HCT116 (cell line): ENCODE measurements at regions not wholly inside any gene's neighbourhood (a gene's known extent, or its start where the extent isn't known, plus 50 kb on each side); places are given as distances from the start of the nearest gene placed in this dataset.

ENCODE experiments used
- EZH2phosphoT487 ChIP-seq: fragments of 200-600 bp; IDR thresholded peaks from 2 replicates; pipeline ENCODE4 v1.6.1; 2018; ENCODE audit warnings: antibody characterized with exemption, borderline replicate concordance
- JUND ChIP-seq: IDR thresholded peaks from 2 replicates; pipeline ENCODE4 v1.6.1; 2012
- POLR2A ChIP-seq: IDR thresholded peaks from 2 replicates; pipeline ENCODE4 v1.7.0; 2011; ENCODE audit warnings: borderline replicate concordance; ENCODE audit not compliant: insufficient read depth, insufficient read length; ENCODE audit errors: extremely low read depth
- POLR2AphosphoS5 ChIP-seq: IDR thresholded peaks from 2 replicates; pipeline ENCODE4 v1.6.1; 2011; ENCODE audit warnings: mild to moderate bottlenecking, low read depth, low read length, moderate library complexity
- TCF7L2 ChIP-seq: IDR thresholded peaks from 2 replicates; pipeline ENCODE4 v1.7.0; 2011; ENCODE audit warnings: borderline replicate concordance, inconsistent platforms; ENCODE audit not compliant: insufficient read depth, insufficient read length; ENCODE audit errors: extremely low read depth
- ZNF274 ChIP-seq: fragments of 200-500 bp; sonication (Bioruptor generic); IDR thresholded peaks from 2 replicates; pipeline ENCODE4 v1.6.1; 2014; ENCODE audit warnings: mild to moderate bottlenecking, low read depth, low read length, inconsistent platforms
- TF ChIP-seq, protein P1 (sequence below): IDR thresholded peaks from 2 replicates; pipeline ENCODE4 v1.6.1; 2012
- TF ChIP-seq, protein P2 (sequence below), 3 experiments: fragments of 200-600 bp in 1 of 3; sonication (generic) in 1 of 3; IDR thresholded peaks in 2 of 3; conservative IDR thresholded peaks in 1 of 3; 2 replicates each; pipeline ENCODE4 v1.5.1; 2012 to 2017; ENCODE audit warnings: low read depth in 2 of 3, low read length in 2 of 3, antibody characterized with exemption in 1 of 3, borderline replicate concordance in 1 of 3, control low read depth in 1 of 3, mild to moderate bottlenecking in 1 of 3, mixed read lengths in 1 of 3, mixed run types in 1 of 3, moderate library complexity in 1 of 3; ENCODE audit not compliant: insufficient read depth in 1 of 3

DNA sequence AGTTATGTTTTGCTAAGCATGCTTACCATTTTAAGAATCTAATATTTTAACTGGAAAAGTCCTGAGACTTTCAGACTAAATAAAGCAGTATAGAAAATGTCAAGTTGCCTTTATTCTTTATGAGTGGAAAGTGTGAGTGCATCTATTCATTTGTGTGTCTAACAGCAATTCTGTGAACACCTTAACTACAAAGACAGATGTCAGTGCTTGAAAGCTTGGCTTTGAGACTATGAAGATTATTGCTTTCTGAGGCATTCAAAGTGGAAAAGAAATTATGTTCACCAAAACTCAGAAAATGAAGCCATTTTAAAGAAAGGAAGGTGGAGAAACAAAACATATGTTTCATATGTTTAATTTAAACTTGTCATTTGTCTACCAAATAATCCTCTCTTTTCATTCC is 294.5 kb upstream of the SEMA3C start:
- TF ChIP-seq TCF7L2: no peak
- TF ChIP-seq, protein P1, sequence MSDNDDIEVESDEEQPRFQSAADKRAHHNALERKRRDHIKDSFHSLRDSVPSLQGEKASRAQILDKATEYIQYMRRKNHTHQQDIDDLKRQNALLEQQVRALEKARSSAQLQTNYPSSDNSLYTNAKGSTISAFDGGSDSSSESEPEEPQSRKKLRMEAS: no peak
- TF ChIP-seq ZNF274: no peak
- no peak for TF ChIP-seq POLR2AphosphoS5
- no peak for TF ChIP-seq JUND
- TF ChIP-seq POLR2A: no peak
- TF ChIP-seq, protein P2, sequence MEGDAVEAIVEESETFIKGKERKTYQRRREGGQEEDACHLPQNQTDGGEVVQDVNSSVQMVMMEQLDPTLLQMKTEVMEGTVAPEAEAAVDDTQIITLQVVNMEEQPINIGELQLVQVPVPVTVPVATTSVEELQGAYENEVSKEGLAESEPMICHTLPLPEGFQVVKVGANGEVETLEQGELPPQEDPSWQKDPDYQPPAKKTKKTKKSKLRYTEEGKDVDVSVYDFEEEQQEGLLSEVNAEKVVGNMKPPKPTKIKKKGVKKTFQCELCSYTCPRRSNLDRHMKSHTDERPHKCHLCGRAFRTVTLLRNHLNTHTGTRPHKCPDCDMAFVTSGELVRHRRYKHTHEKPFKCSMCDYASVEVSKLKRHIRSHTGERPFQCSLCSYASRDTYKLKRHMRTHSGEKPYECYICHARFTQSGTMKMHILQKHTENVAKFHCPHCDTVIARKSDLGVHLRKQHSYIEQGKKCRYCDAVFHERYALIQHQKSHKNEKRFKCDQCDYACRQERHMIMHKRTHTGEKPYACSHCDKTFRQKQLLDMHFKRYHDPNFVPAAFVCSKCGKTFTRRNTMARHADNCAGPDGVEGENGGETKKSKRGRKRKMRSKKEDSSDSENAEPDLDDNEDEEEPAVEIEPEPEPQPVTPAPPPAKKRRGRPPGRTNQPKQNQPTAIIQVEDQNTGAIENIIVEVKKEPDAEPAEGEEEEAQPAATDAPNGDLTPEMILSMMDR (IDR thresholded peaks at IDR 0.05 in 2 of 3, conservative IDR thresholded peaks at IDR 0.05 in 1 of 3; ENCODE audit: borderline replicate concordance in 1 of 3, insufficient read depth in 1 of 3, low read depth in 2 of 3, low read length in 2 of 3): no peak
- no peak for TF ChIP-seq EZH2phosphoT487
